ENCODE measurements at regions not wholly inside any gene's neighbourhood (a gene's known extent, or its start where the extent isn't known, plus 50 kb on each side); places are given as distances from the start of the nearest gene placed in this dataset.
"Not testable (repeated sequence)": the region's sequence is repeated elsewhere in the genome, so short reads cannot be mapped to it uniquely, and the experiment has no call there.

DNA sequence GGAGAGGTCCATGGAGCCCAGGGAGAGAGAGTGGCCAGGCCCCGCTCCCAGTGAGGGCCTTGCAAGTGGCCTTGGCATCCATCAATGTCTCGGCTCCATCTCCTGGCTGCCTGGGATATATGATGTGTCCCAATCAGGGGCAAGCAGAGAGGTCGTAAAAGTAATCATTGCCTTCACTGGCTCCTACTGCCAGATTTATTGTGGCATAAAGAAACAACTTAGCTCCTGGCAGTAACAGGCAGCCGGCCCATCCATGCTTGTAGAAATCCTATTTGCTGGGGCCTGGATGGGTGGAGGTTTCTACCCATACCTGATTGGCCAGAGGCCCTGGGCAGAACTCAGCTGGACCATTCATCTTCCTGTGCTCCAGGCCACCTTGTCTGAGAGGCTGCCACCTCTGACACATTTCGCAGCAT lies 272.6 kb downstream of the MATN1 start:
- DNase-seq = no peak

DNA sequence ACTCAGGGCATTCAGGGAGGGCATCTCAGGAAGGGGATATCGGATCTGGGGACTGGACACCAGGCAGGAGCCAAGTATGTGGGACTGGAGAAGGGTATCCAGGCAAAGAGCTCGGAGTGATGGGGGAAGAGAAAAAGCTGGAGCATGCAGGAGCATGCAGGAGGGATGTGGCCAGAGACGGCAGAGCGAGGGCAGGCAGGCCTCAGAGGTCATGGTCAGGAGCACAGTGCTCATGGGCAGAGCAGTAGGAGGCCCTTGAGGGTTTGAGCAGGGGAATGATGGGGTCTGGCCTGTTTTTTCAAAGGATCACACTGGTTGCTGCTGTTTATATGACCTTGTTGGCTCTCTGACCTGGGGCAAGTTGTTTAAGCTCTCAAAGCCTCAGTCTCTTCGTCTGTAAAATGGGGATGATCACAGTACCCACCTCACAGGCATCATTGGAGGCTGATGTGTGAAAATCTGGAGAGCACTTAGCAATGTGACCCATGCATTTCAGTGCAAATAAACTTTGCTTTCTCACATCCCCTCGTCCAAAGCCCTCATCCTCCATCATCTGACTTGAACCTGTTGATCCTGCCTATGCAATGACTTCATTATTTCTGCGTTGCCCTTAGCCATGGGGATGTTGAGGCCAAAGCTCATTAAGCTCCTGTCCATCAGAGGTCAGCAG lies 273.1 kb downstream of the MATN1 start:
- DNase-seq = no peak

DNA sequence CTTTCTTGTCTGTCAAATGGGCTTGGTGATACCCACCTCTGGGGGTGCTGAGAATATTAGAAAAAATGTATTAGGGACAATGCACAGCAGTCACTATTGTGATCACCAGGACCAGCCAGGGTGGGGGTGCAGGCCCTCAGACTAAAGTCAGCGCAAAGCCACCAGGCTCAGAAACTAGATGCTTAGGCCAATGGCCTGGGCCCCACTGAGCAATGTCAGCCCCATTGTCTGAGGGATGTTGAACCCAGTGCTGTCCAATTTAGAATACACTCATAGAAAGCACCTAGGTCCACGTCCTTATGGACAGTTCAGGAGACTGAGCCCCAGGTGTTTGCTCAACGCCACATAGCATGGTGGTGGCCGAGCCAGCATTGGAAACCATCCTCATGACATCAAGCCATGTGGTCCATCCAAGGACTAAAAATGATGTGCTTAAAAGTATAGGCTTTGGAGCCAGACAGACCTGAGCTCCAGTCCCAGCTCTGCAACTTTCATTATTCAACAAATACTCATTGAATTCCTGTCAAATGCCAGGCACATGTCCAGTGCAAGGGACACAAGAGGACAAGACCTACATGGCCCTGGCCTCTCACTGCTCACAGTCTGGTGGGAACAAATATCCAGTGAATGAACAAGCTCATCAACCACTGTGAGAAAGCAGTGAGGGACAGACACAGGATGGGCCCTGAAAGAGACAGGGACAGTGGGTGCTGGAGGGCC lies 273.8 kb downstream of the MATN1 start:
- DNase-seq = no peak

- no peak for DNase-seq
Measured at GRCh38 chr1:30449003-30449402, 274.4 kb downstream of the MATN1 start.

DNA sequence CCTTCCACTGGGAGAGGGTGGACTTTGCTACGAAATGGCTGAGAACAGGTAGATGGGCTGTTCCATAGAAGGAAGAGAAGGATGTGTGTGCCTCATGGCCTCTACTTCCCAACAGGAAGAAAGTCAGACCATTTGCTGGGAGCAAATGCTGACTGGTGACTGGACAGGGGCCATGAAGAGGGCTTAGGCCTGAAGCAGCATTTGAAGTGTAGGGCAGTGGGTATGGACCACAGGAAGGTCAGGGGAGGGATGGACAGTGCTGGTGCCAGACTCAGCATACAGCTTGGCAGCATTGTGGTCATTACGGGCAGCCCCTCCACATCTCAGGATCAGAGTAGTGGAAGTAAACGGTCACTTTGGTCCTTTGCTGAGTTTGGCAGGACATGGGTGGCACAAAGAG lies 275.7 kb downstream of the MATN1 start:
- no peak for DNase-seq

GRCh38 chr1:30447080-30447479 lies 276.3 kb downstream of the MATN1 start:
- no peak for DNase-seq

GRCh38 chr1:30446508-30446907 lies 276.9 kb downstream of the MATN1 start:
- DNase-seq = no peak

- DNase-seq = no peak
Measured at GRCh38 chr1:30446095-30446494, 277.3 kb downstream of the MATN1 start.

DNA sequence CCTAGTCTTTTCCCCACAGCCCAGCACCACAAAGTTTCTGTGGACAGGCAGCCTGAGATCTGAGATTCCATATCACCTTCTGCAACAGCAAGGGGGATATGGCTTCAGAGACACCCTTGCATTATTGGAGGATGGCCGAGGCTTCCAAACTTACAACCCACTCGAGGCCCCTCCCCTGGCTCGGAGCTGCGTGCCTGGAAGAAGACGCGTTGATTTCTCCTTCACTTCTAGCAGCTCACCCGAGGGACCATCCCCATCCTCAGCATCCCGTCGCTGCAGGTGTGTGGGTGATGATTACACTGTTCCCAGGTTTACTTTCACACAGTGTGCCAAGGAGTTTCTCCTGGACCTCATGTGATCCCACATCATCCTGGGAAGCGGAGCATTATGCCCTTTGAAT lies 277.9 kb downstream of the MATN1 start:
- DNase-seq = no peak

DNA sequence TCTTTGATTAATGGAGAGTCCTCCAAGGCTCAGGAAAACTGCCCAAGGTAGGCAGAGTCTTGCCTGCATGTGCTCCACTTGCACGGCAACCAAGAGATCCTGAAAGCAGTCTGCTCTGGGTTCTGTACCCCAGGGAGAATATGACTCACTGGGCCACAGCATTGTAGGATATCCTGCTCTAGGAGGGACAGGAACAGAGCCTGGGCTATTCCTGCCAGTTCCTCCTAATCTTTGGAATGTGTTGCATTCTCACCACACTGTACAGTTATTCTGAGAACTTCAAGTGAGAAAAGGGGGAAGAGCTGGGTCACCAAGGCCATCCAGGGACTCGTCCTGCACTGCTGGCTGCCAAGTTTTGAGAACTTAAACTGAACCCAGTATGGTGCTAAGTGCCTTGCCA lies 278.5 kb downstream of the MATN1 start:
- DNase-seq = no peak

- no peak for DNase-seq
Measured at GRCh38 chr1:30444401-30444800, 279.0 kb downstream of the MATN1 start.

DNA sequence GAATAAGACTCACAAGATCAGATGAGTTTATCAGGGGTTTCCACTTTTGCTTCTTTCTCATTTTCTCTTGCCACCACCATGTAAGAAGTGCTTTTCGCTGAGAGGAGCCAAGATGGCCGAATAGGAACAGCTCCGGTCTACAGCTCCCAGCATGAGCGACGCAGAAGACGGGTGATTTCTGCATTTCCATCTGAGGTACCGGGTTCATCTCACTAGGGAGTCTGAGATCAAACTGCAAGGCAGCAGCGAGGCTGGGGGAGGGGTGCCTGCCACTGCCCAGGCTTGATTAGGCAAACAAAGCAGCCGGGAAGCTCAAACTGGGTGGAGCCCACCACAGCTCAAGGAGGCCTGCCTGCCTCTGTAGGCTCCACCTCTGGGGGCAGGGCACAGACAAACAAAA lies 285.1 kb downstream of the MATN1 start:
- not testable (repeated sequence) for DNase-seq

GRCh38 chr1:30437059-30437576 lies 286.3 kb downstream of the MATN1 start:
- DNase-seq = no peak

DNA sequence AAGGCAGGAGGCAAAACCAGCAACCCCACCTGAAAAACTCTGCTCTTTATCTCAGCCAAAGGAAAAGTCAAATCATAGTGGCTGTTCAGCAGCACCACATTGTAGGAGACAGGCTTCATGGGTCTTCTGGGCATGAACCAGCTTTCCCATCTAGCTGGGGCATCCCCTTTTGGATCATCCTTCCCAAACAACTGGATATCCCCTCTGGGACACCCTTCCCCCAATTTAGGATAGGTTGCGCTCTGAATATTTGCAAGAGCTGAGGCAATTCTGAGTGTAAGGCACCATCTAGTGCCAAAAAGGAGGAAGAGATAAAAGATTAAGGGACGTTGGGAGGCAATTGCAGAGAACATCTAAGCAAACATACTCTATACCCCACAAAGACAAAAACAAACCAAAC lies 295.8 kb downstream of the MATN1 start:
- DNase-seq = no peak

GRCh38 chr1:30425046-30425445 lies 298.3 kb downstream of the MATN1 start:
- no peak for DNase-seq

- DNase-seq = no peak
Measured at GRCh38 chr1:30423570-30423969, 299.8 kb downstream of the MATN1 start.

DNA sequence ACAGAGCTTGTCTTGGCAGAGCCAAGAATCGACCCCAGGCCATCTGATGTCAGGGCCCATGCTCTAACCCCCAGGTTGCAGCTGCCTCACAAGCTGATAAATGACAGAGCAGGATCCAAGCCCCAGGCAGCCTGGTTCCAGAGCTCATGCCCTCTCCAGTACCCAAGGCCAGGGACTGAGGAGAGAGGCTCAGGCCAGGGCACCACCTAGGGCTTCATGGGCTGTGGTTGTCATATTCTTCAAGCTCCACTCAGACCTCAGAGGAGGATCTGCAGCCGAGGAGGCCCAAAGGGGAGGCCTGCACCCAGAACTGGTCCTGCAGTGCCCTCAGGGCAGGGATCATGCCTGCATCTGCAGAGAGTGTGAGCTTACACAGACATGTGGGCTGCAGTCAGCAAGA lies 301.1 kb downstream of the MATN1 start:
- no peak for DNase-seq

GRCh38 chr1:30420519-30421050 lies 302.8 kb downstream of the MATN1 start:
- no peak for DNase-seq

- no peak for DNase-seq
Measured at GRCh38 chr1:30419831-30420230, 303.6 kb downstream of the MATN1 start.

DNA sequence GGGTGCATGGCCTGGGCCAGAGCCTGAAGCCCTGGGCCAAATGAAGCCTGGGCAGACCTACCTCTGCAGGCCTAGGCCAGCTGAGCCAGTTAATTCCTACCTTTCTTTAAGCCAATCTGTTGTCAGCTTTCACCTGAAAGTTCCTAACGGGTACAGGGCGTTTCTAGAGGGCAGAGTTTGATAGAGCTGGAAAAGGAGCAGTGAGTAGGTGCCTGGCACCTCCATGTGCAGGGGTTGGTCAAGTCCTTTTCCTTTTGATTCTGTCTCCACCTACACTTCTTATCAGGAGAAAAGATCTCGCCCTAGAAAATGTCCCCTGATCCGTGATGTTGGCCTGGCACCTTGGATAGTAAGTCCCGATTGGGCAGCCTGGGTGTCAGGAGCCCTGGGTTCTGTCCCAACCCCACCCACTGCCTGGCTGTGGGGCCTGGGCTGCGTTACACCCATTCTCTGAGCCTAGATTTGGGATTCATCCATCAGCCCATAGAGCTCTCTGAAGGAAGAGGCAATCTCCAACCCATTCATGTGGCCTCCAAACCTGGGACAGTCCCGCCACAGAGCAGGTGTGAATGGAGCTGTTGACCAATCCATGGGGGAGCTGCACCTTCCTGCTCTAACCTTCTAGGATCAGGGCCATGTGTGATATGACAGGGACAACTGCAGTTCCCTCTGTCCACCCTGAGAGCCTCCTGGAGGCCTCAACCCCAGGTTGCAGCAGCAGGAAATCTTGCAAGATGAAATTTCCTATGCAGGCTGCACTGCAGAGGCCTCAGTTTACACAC lies 304.3 kb downstream of the MATN1 start:
- no peak for DNase-seq

DNA sequence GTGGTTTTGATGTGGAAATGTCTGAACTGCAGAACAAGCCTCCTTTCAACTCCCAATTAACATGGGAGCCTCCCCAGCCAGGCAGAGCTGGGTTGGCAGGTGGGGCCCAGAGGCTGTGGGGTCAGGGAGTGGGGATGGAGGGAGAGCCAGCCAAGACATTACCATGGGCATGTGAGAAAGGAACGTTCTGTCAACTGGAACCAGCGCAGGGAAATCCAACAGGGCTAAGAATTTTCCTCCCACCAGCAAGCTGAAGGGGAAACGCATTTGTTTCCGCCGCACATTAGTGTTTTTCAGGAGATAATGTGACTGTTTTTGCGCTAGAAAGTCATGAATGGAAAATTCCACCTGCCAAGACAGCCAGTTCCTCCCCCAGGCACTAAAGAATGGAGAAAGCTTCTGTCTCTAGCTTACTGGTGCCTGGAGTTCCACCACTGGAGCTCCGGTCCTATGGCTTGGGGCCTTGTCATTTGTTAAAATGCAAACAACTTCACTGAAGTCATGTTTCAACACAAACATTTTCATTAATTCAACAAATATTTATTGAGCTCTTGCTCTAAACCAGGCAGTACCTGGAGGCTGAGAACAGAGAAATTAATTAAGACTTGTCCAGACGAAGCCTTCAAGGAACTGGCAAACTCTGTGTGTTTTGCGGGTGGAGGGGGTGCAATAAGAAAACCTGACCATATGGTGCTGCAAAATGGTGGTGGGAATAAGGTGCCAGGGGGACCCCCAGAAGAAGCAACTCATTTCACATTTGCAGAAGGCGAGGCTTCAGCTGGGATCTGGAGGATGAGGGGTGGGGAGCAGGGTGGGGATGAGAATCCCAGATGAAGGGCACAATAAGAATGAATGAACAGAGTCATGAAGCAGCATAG lies 305.1 kb downstream of the MATN1 start:
- DNase-seq = no peak

GRCh38 chr1:30417701-30418046 lies 305.7 kb downstream of the MATN1 start:
- DNase-seq = no peak
